GM12872 (cell line): ENCODE measurements at regions not wholly inside any gene's neighbourhood (a gene's known extent, or its start where the extent isn't known, plus 50 kb on each side); places are given as distances from the start of the nearest gene placed in this dataset.

Source experiments
- CTCF ChIP-seq: IDR thresholded peaks from 3 replicates; pipeline ENCODE4 v1.5.1; 2011; ENCODE audit warnings: low read depth, mild to moderate bottlenecking, low read length, moderate library complexity; ENCODE audit not compliant: insufficient read depth

- no peak for TF ChIP-seq CTCF
Observed at GRCh38 chr15:70470556-70471191, 292.7 kb downstream of the UACA start.

GRCh38 chr15:70469651-70470555 lies 293.5 kb downstream of the UACA start:
- TF ChIP-seq CTCF = no peak

- TF ChIP-seq CTCF = no peak
Observed at GRCh38 chr15:70469182-70469581, 294.2 kb downstream of the UACA start.

GRCh38 chr15:70466895-70467529 lies 296.3 kb downstream of the UACA start:
- TF ChIP-seq CTCF = peak; percentile 77

GRCh38 chr15:70466305-70466704 lies 297.1 kb downstream of the UACA start:
- TF ChIP-seq CTCF = no peak

- no peak for TF ChIP-seq CTCF
Observed at GRCh38 chr15:70465812-70466211, 297.5 kb downstream of the UACA start.

- TF ChIP-seq CTCF = no peak
Observed at GRCh38 chr15:70463453-70463834, 299.9 kb downstream of the UACA start.
